H7 (cell line): ENCODE measurements at regions not wholly inside any gene's neighbourhood (a gene's known extent, or its start where the extent isn't known, plus 50 kb on each side); places are given as distances from the start of the nearest gene placed in this dataset.

Experiments used
- DNase-seq: peaks from one replicate; pipeline ENCODE4 v3.0.0; 2012
- H3K27me3 ChIP-seq: 2 replicates; pipeline ENCODE4 v1.6.0; 2011; ENCODE audit warnings: mild to moderate bottlenecking, low read length; ENCODE audit not compliant: control insufficient read depth, insufficient read depth
- H3K36me3 ChIP-seq: replicated peaks from 2 replicates; pipeline ENCODE4 v1.5.1; 2011; ENCODE audit warnings: low read length; ENCODE audit not compliant: control insufficient read depth, insufficient read depth
- H3K4me3 ChIP-seq: 2 replicates; pipeline ENCODE4 v1.5.1; 2011; ENCODE audit warnings: low read depth, mild to moderate bottlenecking, control low read depth, low read length, moderate library complexity; ENCODE audit not compliant: insufficient read depth

DNA sequence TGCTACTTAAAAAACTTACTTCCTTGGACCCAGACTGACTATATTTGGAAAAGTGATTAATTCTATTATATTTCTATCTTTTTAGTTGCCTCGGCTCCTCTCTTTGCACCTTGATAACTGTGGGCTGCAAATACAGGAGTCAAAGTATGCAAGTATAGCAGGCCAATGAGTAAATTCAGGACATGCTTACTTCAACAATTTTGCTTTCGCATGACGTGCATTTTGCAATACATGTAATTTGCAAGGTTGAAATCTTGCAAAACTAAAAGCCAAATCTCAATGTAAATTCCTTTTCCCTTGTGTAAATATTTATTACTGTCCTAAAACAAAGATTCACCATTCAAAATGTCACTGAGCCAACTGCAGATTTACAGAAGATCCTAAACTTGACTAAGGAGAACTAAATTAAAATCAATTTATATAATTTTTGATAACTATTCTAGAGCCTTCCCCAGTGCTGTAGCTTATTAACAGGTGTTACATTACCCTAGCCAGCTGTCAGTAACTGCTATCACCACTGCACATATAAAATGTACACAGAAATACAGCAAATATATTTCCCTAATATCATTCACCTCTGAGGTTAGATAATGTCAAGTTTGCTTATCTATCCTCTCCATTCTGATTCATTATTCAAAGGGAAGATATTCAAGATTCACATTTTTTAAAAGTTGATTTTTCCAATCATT lies 1069.5 kb downstream of the TRHDE start:
- H3K4me3 ChIP-seq: no peak overlapping the region
- DNase-seq: no peak
- no peaks in the 10 kb centered on the region for H3K36me3 ChIP-seq
- H3K27me3 ChIP-seq: no peaks in the 10 kb centered on the region

GRCh38 chr12:73342733-73343132 lies 1070.6 kb downstream of the TRHDE start:
- Histone ChIP-seq H3K4me3 (no peak overlapping the region), H3K27me3 (no peaks in the 10 kb centered on the region), H3K36me3 (no peaks in the 10 kb centered on the region)
- no peak for DNase-seq

DNA sequence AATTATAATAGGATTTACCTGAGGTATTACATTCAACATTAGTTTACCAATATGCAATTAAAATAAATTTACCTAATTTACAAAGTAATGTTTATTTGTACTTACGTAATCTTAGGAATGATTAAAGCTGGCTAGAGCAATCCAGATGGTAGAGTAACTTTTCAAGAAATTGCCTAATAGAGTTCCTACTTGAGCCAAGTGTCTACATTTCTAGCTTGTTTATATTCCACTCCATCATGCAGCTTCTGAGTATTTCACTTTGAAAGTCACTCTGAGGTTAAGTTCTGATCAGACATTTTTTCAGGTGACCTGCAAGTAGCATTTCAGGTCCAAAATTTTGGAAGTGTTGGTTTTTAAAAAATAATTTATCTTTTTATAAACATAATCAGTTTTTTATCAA lies 1080.7 kb downstream of the TRHDE start:
- DNase-seq: no peak
- Histone ChIP-seq H3K36me3 (no peaks in the 10 kb centered on the region), H3K27me3 (no peaks in the 10 kb centered on the region), H3K4me3 (no peak overlapping the region)

- no peak overlapping the region for H3K4me3 ChIP-seq
- DNase-seq: no peak
- H3K27me3 ChIP-seq: no peaks in the 10 kb centered on the region
- H3K36me3 ChIP-seq: no peaks in the 10 kb centered on the region
Measured at GRCh38 chr12:73361156-73361863, 1089.1 kb downstream of the TRHDE start.

DNA sequence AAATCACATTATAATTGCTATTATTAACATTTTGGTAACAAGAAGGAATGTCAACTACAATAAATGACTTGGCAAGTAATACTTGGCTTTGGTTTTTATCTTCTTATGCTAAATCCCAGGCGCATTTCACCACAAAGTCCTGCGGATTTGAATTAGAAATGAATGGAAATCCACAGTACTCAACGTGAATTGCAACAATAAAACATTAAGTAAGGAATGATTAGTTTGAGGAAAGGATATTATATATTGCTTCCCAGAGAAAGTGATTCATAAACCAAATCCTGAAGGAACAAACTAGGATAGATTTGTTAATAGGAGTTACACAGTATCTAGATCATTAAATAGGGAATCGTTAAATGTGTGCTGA lies 1089.7 kb downstream of the TRHDE start:
- Histone ChIP-seq H3K27me3 (no peaks in the 10 kb centered on the region), H3K4me3 (no peak overlapping the region), H3K36me3 (no peaks in the 10 kb centered on the region)
- no peak for DNase-seq

GRCh38 chr12:73362666-73363065 lies 1090.5 kb downstream of the TRHDE start:
- no peaks in the 10 kb centered on the region for H3K36me3 ChIP-seq
- H3K4me3 ChIP-seq: no peak overlapping the region
- no peak for DNase-seq
- H3K27me3 ChIP-seq: no peaks in the 10 kb centered on the region

DNA sequence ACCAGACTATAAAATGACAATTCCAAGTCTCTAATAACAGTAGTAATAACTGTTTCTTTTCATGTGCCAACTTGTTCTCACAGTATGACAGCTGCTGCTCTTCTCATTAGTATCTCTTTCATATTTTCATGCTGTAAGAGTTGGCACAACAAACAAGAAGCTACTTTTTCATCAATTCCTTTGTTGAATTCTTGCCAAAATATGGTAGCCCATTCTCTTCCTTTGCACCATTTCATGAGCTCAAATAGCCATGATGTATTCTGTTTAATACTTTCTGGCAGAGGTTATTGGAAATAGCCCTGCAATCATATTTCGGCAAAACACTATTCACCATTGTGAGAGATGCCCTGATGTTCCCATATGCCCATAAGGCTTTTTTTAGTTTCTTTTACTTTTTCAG lies 1100.7 kb downstream of the TRHDE start:
- Histone ChIP-seq H3K36me3 (no peaks in the 10 kb centered on the region), H3K4me3 (no peak overlapping the region), H3K27me3 (no peaks in the 10 kb centered on the region)
- no peak for DNase-seq

DNA sequence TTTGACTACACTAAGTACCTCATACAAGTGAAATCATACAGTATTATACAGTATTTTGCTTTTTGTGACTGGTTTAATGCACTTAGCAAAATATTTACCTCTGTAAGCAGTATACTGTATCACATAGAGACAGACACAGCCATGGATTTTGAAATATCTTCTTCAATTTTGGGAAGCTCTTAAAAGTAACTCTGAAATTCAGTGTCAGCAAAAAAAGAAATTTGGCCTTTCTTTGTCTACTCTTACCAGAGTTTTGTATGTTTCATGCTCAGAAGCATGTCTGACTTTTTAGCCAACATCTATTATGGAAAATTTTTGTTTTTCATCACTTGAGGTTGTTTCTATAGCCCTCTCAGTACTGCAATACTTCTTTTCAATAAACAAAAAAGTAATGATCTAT lies 1102.2 kb downstream of the TRHDE start:
- Histone ChIP-seq H3K4me3 (no peak overlapping the region), H3K27me3 (no peaks in the 10 kb centered on the region), H3K36me3 (no peaks in the 10 kb centered on the region)
- no peak for DNase-seq

DNA sequence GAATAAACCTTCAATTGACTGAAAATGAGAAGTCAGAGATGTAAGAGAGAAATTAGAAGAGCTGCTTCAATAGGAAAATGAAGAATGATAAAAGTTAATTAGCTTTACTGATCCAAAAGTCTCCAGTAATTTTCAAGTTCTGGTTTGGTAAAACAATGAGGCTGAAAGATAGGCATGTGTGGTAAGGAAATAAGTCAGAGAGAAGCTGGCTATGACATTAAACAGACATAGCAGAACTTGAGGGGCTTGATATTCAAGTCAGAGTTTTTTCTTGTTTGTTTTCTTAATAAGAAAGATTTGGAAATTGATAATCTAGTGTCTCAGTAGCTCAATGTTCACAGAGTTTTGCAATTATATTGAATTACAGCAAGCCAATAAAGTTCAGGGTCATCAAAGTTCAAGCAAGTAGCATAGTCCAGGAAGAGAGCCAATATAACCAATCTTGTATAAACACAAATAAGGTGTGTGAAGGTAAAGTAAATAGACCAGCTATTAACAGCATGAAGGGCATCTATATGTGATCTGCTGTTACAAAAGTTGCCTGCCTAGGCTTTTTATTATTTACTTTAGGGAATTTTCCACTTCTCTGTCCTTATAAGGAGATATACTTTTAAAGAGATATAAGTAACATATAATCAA lies 1111.5 kb downstream of the TRHDE start:
- Histone ChIP-seq H3K4me3 (no peak overlapping the region), H3K27me3 (no peaks in the 10 kb centered on the region), H3K36me3 (no peaks in the 10 kb centered on the region)
- DNase-seq: no peak

DNA sequence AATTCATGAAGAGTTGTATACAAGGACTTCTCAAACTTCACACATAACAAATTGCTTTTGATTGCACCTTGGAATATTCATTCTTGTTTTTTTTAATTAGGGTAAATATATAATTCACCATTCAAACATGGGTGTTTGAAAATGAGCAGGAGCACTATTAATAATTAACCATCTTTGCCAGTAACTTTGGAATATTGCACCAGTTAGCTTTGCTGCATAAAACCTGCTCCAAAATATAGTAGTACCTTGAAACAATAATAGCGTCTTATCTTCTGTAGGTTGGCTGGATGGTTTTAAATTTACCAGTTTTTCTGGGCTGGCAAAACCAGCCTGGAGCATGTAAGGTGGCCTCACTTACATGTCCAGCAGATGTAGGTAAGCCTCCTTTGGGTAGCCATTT lies 1112.4 kb downstream of the TRHDE start:
- no peak for DNase-seq

GRCh38 chr12:73390261-73390660 lies 1118.1 kb downstream of the TRHDE start:
- Histone ChIP-seq H3K4me3 (no peak overlapping the region), H3K36me3 (no peaks in the 10 kb centered on the region), H3K27me3 (no peaks in the 10 kb centered on the region)
- DNase-seq: no peak

More for the DNA sequence above, 1112.4 kb downstream of the TRHDE start:
- no peaks in the 10 kb centered on the region for H3K27me3 ChIP-seq
- H3K36me3 ChIP-seq: no peaks in the 10 kb centered on the region
- no peak overlapping the region for H3K4me3 ChIP-seq

DNA sequence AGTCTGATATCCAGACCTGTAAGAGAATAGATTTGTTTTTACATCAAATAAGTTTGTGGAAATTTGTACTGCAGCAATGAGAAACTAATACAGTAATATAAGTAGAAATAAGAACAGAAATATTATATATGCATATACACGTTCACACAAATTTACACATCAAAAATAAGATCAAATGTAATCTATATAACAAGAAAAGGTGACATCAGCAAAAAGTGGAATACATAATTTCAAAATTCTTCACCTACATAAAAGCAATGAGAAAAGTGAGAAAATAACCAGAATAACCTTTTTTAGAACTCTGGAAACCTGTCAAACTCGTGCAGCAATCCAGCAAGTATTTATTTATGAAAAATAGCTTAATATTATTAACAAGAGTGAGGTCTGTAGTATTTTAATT lies 1124.6 kb upstream of the ATXN7L3B start:
- DNase-seq: no peak
- Histone ChIP-seq H3K36me3 (no peaks in the 10 kb centered on the region), H3K27me3 (no peaks in the 10 kb centered on the region), H3K4me3 (no peak overlapping the region)

DNA sequence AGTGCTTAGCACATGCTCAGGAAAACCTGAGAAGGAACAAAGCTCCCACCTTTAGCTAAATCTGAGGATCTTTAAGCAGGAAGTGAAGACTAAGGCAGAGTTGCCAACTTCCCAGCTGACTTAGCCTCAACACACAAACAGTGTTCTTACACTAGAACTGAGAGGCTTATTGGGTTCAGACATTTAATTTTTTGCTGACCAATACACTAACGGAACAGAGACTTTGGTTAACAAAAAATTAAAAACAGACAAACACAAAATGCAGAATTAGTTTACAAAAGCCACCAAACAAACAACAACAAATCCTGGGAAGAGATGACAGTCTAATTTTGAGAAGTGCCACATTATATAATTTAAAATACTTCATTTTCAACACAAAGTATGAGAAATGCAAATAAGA lies 1123.7 kb upstream of the ATXN7L3B start:
- H3K4me3 ChIP-seq: no peak overlapping the region
- DNase-seq: no peak
- no peaks in the 10 kb centered on the region for H3K27me3 ChIP-seq
- no peaks in the 10 kb centered on the region for H3K36me3 ChIP-seq

GRCh38 chr12:73414926-73415325 lies 1122.7 kb upstream of the ATXN7L3B start:
- Histone ChIP-seq H3K27me3 (no peaks in the 10 kb centered on the region), H3K4me3 (no peak overlapping the region), H3K36me3 (no peaks in the 10 kb centered on the region)
- DNase-seq: no peak

DNA sequence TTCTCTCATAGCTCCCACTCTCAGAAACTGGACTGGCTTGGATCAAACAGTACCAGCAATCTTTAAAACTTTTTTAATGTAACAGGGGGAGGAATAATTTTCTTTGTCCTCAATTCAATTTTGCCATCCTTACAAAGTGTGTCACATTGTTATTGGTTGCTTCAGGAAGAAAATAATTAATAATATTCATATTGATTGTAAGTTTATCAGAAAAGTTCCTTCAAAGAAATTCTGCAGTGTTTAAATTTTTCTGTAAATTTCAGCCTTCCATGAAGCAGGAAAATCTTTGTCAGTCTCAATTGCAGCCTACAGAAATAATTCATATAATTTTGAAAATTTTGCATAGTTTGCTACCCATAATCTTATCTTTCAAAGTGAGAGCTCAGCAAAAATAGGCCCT lies 1119.1 kb upstream of the ATXN7L3B start:
- no peaks in the 10 kb centered on the region for H3K27me3 ChIP-seq
- no peak overlapping the region for H3K4me3 ChIP-seq
- H3K36me3 ChIP-seq: no peaks in the 10 kb centered on the region
- no peak for DNase-seq
